ENCODE measurements at regions not wholly inside any gene's neighbourhood (a gene's known extent, or its start where the extent isn't known, plus 50 kb on each side); places are given as distances from the start of the nearest gene placed in this dataset.

DNA sequence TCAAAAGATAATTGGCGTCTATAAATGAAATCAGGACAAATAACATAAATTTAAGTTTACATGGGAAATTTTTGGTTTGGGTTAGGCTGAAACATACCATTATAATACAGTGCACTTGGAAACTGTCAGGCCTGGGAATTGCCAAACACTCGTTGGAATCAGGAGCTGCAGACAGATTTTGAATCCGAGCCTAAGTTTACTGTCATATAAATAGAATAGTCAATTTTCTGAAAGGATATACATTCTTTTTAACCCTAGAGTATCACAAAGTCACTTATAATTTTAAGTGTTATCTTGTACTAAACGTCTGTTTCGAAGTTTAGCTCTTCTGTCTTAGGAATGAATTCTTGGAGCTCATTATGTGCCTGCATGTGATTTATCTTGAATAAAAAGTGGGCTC is 234.1 kb downstream of the VEGFC start:
- H3K4me1 ChIP-seq: no peaks in the 10 kb centered on the region
- no peaks in the 10 kb centered on the region for H3K36me3 ChIP-seq
- H3K27ac ChIP-seq: no peak overlapping the region
- intact Hi-C loops (cut with DNase I): no loop called here
- DNase-seq (no peak), FAIRE-seq (no peak), ATAC-seq (no peak)
- no peaks in the 10 kb centered on the region for H3K9me3 ChIP-seq
- WGBS, 2 donors: 44% methylated on average over 5 of the region's 5 CpGs
- TF ChIP-seq CTCF (IDR thresholded peaks at IDR 0.05): no peak
- no peaks in the 10 kb centered on the region for H3K27me3 ChIP-seq
- no peak overlapping the region for H3K4me3 ChIP-seq

- TF ChIP-seq CTCF (IDR thresholded peaks at IDR 0.05): no peak
- no peaks in the 10 kb centered on the region for H3K4me1 ChIP-seq
- intact Hi-C loops (cut with DNase I): no loop called here
- no peak overlapping the region for H3K4me3 ChIP-seq
- H3K27me3 ChIP-seq: no peaks in the 10 kb centered on the region
- no peak for ATAC-seq
- WGBS, 2 donors: 60 to 75% methylated on average over 4 of the region's 4 CpGs
- FAIRE-seq: no peak
- no peak for DNase-seq
- H3K36me3 ChIP-seq: no peaks in the 10 kb centered on the region
- no peak overlapping the region for H3K27ac ChIP-seq
- no peaks in the 10 kb centered on the region for H3K9me3 ChIP-seq
These were observed 231.4 kb downstream of the VEGFC start for GRCh38 chr4:176561368-176561767.

DNA sequence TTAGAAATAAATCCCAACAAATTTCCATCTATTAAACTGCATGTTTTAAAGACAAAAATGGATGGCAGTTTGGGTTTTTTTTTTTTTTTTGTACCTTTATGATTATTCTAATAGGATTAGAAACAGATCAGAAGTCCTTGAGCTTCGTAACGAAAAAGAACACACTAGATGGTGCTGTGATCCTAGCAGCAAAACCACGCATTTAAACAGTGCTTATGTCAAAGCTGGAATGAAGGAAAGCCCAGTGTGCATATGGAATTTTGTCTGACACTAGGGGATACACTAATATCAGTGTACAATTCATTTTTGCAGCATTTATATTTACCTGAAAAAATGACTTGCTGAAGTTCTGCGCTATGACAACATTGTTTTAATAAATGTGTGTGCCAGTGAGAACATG is 229.1 kb downstream of the VEGFC start:
- H3K27ac ChIP-seq: no peak overlapping the region
- no peaks in the 10 kb centered on the region for H3K4me1 ChIP-seq
- H3K27me3 ChIP-seq: no peaks in the 10 kb centered on the region
- H3K36me3 ChIP-seq: no peaks in the 10 kb centered on the region
- no peak for TF ChIP-seq CTCF (IDR thresholded peaks at IDR 0.05)
- FAIRE-seq: no peak
- intact Hi-C loops (cut with DNase I): no loop called here
- ATAC-seq: no peak
- WGBS, 2 donors: 43 to 54% methylated on average over 4 of the region's 4 CpGs
- no peak for DNase-seq
- H3K4me3 ChIP-seq: no peak overlapping the region
- no peaks in the 10 kb centered on the region for H3K9me3 ChIP-seq

DNA sequence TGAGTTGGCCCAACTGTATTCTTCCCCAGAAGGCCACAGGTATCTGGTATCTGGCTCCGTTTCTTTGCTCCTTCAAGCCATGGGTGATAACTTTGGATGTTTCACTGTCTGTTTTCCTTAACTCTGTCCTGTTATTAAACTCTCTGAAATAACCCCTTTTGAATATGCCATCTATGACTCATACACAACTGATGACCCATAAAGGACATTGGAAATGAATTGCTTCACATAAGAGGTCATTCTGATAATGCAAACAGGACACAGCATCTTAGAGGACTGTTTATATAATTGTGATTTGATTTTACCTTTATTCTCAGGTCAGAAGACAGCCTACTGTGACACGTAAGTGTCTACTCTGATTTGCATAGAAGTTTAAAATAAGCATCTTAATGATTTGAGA is 227.7 kb downstream of the VEGFC start:
- no peak for TF ChIP-seq CTCF (IDR thresholded peaks at IDR 0.05)
- H3K9me3 ChIP-seq: no peaks in the 10 kb centered on the region
- no peak for DNase-seq
- FAIRE-seq: no peak
- H3K36me3 ChIP-seq: no peaks in the 10 kb centered on the region
- H3K4me1 ChIP-seq: no peaks in the 10 kb centered on the region
- no peak for ATAC-seq
- intact Hi-C loops (cut with DNase I): no loop called here
- no peak overlapping the region for H3K27ac ChIP-seq
- WGBS, 2 donors: 43 to 59% methylated on average over 2 of the region's 2 CpGs
- no peaks in the 10 kb centered on the region for H3K27me3 ChIP-seq
- no peak overlapping the region for H3K4me3 ChIP-seq

DNA sequence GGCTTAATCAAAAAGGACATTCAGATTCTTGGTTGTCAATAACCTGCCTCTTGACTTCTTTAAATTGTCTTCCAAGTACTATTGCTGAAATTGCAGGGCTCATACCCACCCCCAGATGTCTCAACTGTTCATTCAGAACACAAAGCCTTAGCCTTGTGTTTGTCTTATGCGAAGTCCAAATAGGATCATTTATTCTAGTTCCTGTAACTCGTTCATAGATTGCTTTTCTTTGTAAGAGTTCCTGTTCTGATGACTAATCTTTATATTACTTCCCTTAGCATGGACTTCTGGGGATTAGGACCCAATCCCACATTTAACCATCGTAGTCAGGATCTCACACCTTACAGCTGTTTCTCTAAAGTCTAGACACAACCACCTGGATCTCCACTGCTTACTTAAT is 226.0 kb downstream of the VEGFC start:
- no peaks in the 10 kb centered on the region for H3K9me3 ChIP-seq
- intact Hi-C loops (cut with DNase I): no loop called here
- H3K27ac ChIP-seq: no peak overlapping the region
- no peak for TF ChIP-seq CTCF (IDR thresholded peaks at IDR 0.05)
- no peaks in the 10 kb centered on the region for H3K27me3 ChIP-seq
- ATAC-seq (no peak), DNase-seq (no peak), FAIRE-seq (no peak)
- H3K36me3 ChIP-seq: no peaks in the 10 kb centered on the region
- 43 to 45% methylated on average over 3 of the region's 3 CpGs for WGBS, 2 donors
- no peaks in the 10 kb centered on the region for H3K4me1 ChIP-seq
- no peak overlapping the region for H3K4me3 ChIP-seq

Data from pancreas (tissue), 10 donors.